Nephron (organoid): ENCODE measurements at regions not wholly inside any gene's neighbourhood (a gene's known extent, or its start where the extent isn't known, plus 50 kb on each side); places are given as distances from the start of the nearest gene placed in this dataset.

Experiments
- H3K27ac Mint-ChIP-seq, 3 experiments: 2 replicates each; pipeline ENCODE4 v1.8.0; 2020; ENCODE audit warnings: mixed read lengths in 3 of 3, mild to moderate bottlenecking in 2 of 3, moderate library complexity in 1 of 3
- H3K27me3 Mint-ChIP-seq: 2 replicates; pipeline ENCODE4 v1.8.0; 2021; ENCODE audit warnings: low read depth, mild to moderate bottlenecking, moderate library complexity, mixed read lengths
- H3K36me3 Mint-ChIP-seq: 2 replicates; pipeline ENCODE4 v1.8.0; 2020; ENCODE audit warnings: low read depth, mixed read lengths
- H3K4me1 Mint-ChIP-seq: 2 replicates; pipeline ENCODE4 v1.8.0; 2020; ENCODE audit warnings: mixed read lengths
- H3K4me3 Mint-ChIP-seq, 3 experiments: 2 replicates each; pipeline ENCODE4 v1.8.0; 2020; ENCODE audit warnings: mild to moderate bottlenecking in 3 of 3, mixed read lengths in 3 of 3, moderate library complexity in 2 of 3
- H3K9me3 Mint-ChIP-seq: 2 replicates; pipeline ENCODE4 v1.8.0; 2020; ENCODE audit warnings: mixed read lengths
- CTCF ChIP-seq, 3 experiments: fragments of 200-600 bp; sonication (generic); IDR thresholded peaks; one replicate each; pipeline ENCODE4 v1.5.0; 2021; ENCODE audit warnings: antibody characterized with exemption in 3 of 3; ENCODE audit not compliant: unreplicated experiment in 3 of 3

- TF ChIP-seq CTCF (IDR thresholded peaks at IDR 0.05; ENCODE audit: unreplicated experiment in 3 of 3) = no peak
- H3K27me3 Mint-ChIP-seq = peaks cover 4% of the 10 kb centered on the region
- no peaks in the 10 kb centered on the region for H3K36me3 Mint-ChIP-seq
- H3K4me3 Mint-ChIP-seq = no peak overlapping the region
- H3K9me3 Mint-ChIP-seq = no peaks in the 10 kb centered on the region
- peaks cover 13% of the 10 kb centered on the region for H3K4me1 Mint-ChIP-seq
- peak overlapping the region in 1 of 3 experiments; percentile 7 for H3K27ac Mint-ChIP-seq
These were observed 59.9 kb downstream of the BMP4 start for GRCh38 chr14:53896726-53897125.

- Mint-ChIP-seq H3K4me1 (peaks cover 5% of the 10 kb centered on the region), H3K27ac (peak overlapping the region in 1 of 3 experiments; percentile 39), H3K4me3 (no peak overlapping the region), H3K27me3 (peaks cover 4% of the 10 kb centered on the region), H3K36me3 (no peaks in the 10 kb centered on the region), H3K9me3 (no peaks in the 10 kb centered on the region)
- TF ChIP-seq CTCF (IDR thresholded peaks at IDR 0.05; ENCODE audit: unreplicated experiment in 3 of 3) = no peak
These were observed 62.2 kb downstream of the BMP4 start for GRCh38 chr14:53894456-53894855.

GRCh38 chr14:53893374-53893773 lies 63.3 kb downstream of the BMP4 start:
- H3K27me3 Mint-ChIP-seq = peaks cover 4% of the 10 kb centered on the region
- H3K4me1 Mint-ChIP-seq = peaks cover 11% of the 10 kb centered on the region
- TF ChIP-seq CTCF (IDR thresholded peaks at IDR 0.05; ENCODE audit: unreplicated experiment in 3 of 3) = no peak
- H3K9me3 Mint-ChIP-seq = no peaks in the 10 kb centered on the region
- no peaks in the 10 kb centered on the region for H3K36me3 Mint-ChIP-seq
- no peak overlapping the region for H3K27ac Mint-ChIP-seq
- no peak overlapping the region for H3K4me3 Mint-ChIP-seq

GRCh38 chr14:53890611-53891101 lies 66.0 kb downstream of the BMP4 start:
- peaks cover 9% of the 10 kb centered on the region for H3K4me1 Mint-ChIP-seq

GRCh38 chr14:53888535-53889386 lies 67.9 kb downstream of the BMP4 start:
- Mint-ChIP-seq H3K27ac (peak overlapping the region; percentile 8 to 83 (median 56)), H3K36me3 (no peaks in the 10 kb centered on the region), H3K4me3 (no peak overlapping the region), H3K4me1 (peaks cover 22% of the 10 kb centered on the region), H3K27me3 (no peaks in the 10 kb centered on the region), H3K9me3 (no peaks in the 10 kb centered on the region)
- TF ChIP-seq CTCF (IDR thresholded peaks at IDR 0.05; ENCODE audit: unreplicated experiment in 3 of 3) = no peak

More at GRCh38 chr14:53890611-53891101, 66.0 kb downstream of the BMP4 start:
- Mint-ChIP-seq H3K27me3 (peaks cover 4% of the 10 kb centered on the region), H3K27ac (no peak overlapping the region), H3K36me3 (no peaks in the 10 kb centered on the region), H3K4me3 (no peak overlapping the region), H3K9me3 (no peaks in the 10 kb centered on the region)
- TF ChIP-seq CTCF (IDR thresholded peaks at IDR 0.05; ENCODE audit: unreplicated experiment in 3 of 3) = no peak
